ENCODE measurements at regions not wholly inside any gene's neighbourhood (a gene's known extent, or its start where the extent isn't known, plus 50 kb on each side); places are given as distances from the start of the nearest gene placed in this dataset.

DNA sequence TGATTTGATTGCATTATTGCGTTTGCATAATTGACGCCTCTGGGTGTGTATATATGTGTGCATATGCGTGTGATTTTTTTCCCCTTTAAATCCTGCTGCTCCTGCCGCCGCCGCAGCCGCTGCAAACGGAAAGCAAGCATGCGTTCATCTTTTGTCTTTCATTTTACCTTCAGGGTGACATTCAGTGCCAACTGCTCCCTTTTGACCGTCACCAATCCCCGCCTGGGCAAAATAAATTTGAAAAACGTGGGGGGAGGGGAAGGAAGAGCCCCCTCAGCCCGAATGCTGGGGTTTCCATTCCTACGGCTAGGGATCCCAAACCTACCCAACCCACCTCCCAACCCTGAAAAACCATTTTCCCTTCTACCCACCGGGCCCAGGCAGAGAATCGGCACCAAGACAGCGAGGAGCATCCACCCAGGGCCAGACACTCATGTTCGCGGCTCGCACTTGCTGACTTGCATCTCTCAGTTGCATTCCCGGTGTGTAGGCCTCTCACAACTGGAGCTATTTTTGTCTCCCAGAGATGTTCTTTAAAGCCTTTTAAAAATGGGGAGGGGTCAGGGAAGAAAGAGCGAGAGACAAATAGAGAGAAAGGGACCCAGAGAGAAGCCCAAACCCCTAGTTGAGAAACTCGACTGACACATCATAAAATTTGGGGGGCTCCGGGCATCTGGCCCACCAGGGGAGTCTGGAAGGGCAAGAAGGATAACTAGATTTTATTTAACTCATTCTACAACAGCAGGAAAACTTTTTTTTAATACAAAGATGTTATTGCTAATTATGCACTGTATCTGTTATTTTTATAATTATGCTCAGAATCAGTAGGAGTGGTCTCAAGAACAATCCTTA is 367.1 kb upstream of the ESRRG start:
- peaks cover 25% of the 10 kb centered on the region for H3K4me1 ChIP-seq (ENCODE audit: control insufficient read depth, insufficient read depth, low read length, poor library complexity, severe bottlenecking)
- H3K27ac ChIP-seq (ENCODE audit: low read depth, low read length, severe bottlenecking), result no peak overlapping the region
- H3K36me3 ChIP-seq (ENCODE audit: control insufficient read depth, insufficient read depth, low read length), result no peaks in the 10 kb centered on the region
- 24 to 44% methylated on average over 7 to 16 of the region's 24 CpGs for WGBS, 2 experiments (ENCODE audit: insufficient coverage in 2 of 2)
- peak overlapping the region; percentile 37 for H3K4me3 ChIP-seq (ENCODE audit: extremely low read depth, insufficient read depth, low read length, poor library complexity, severe bottlenecking)
- no peaks in the 10 kb centered on the region for H3K9me3 ChIP-seq (ENCODE audit: control insufficient read depth, low read length)

DNA sequence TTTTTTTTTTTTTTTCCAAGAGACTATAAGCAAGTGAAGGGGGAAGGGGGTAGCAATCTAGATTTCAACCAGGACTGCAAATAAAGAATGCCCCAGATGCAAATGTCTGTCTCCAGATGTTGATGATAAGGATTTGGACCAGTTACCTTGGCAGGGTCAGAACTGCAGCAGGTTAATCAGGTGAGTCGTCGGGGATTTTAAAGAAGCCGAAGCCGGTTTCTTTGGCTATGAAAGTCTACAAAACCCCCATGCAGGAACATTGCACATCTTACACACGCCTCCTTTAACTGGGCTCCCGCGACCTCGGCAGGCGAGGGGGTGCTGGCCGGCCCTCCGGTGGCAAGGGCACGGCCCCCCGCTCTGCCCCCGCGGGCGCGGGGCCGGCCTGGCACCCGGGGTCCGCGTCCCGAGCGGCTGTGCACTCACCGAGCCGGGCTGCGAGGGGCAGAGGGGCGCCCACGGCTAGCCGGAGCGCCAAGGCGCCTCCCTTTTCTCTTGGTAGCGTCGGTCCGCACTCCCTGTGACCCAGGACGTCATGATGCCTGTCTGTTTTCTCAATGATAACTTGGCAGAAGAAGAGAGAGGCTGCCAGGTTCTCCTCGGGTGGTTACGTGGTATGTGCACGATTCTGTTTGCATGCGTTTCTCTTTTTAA is 366.3 kb upstream of the ESRRG start:
- peak overlapping the region; percentile 37 for H3K4me3 ChIP-seq (ENCODE audit: extremely low read depth, insufficient read depth, low read length, poor library complexity, severe bottlenecking)
- peaks cover 25% of the 10 kb centered on the region for H3K4me1 ChIP-seq (ENCODE audit: control insufficient read depth, insufficient read depth, low read length, poor library complexity, severe bottlenecking)
- no peaks in the 10 kb centered on the region for H3K36me3 ChIP-seq (ENCODE audit: control insufficient read depth, insufficient read depth, low read length)
- no peaks in the 10 kb centered on the region for H3K9me3 ChIP-seq (ENCODE audit: control insufficient read depth, low read length)
- H3K27ac ChIP-seq (ENCODE audit: low read depth, low read length, severe bottlenecking), result no peak overlapping the region
- WGBS, 2 experiments (ENCODE audit: insufficient coverage in 2 of 2), result 1 to 3% methylated on average over 16 to 27 of the region's 39 CpGs

DNA sequence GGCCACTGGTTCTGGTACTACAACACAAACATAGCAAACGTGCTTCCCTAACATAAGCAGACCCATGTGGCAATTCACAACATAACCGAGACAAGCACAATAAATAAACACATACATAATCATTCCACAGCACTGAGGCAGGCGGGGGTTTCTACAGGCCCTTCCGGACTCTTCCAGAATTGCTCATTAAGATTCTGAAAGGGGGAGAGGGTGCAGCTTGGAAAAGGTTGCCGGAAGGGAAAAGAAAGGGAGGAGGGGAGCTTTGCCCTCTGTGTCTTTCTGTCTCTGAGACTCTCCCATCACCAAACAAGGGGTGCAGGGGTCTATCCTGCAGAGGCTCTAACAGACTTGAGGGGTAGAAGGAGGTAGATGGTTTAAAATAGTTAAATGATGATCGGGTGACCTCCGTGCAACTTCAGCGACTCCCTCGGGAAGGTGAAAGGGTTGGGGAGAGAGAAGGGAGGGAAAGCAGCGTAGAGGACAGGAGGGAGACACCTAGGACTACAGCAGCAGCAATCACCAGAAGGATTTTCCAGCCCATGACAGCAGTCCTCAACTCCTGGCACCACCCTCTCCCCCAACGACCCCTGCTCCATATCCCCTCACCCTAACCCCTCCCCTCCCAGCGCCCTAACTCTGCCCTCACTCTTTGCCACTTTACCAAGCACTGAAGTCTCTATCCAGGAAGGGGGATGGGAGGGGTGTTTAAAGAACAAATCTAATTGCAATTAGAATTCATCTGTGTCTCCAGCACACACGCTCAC is 365.5 kb upstream of the ESRRG start:
- Histone ChIP-seq H3K36me3 (ENCODE audit: control insufficient read depth, insufficient read depth, low read length) (no peaks in the 10 kb centered on the region), H3K9me3 (ENCODE audit: control insufficient read depth, low read length) (no peaks in the 10 kb centered on the region), H3K4me3 (ENCODE audit: extremely low read depth, insufficient read depth, low read length, poor library complexity, severe bottlenecking) (peak overlapping the region; percentile 37), H3K4me1 (ENCODE audit: control insufficient read depth, insufficient read depth, low read length, poor library complexity, severe bottlenecking) (peaks cover 25% of the 10 kb centered on the region), H3K27ac (ENCODE audit: low read depth, low read length, severe bottlenecking) (peak overlapping the region; percentile 20)
- WGBS, 2 experiments (ENCODE audit: insufficient coverage in 2 of 2), result 0% methylated on average over 5 to 7 of the region's 13 CpGs

DNA sequence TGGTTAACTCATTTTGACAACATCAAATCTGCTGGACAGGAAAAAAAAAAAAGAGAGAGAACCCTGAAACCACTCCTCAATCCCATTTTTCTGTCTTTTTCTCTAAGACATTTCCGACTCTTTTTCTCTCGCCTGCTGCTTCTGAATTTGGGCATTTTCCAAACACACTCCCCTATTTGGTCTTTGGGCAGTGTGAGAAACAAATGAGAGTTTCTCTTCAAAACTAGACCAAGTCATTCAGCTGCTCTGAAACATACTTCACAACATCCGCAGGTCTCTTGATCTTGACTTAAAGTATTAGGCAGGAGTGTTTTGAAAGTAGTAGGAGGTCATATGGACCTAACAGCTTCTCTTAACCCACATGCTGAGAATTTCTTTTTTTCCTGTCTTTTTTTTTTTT is 364.8 kb upstream of the ESRRG start:
- Histone ChIP-seq H3K36me3 (ENCODE audit: control insufficient read depth, insufficient read depth, low read length) (no peaks in the 10 kb centered on the region), H3K4me3 (ENCODE audit: extremely low read depth, insufficient read depth, low read length, poor library complexity, severe bottlenecking) (no peak overlapping the region), H3K27ac (ENCODE audit: low read depth, low read length, severe bottlenecking) (no peak overlapping the region), H3K4me1 (ENCODE audit: control insufficient read depth, insufficient read depth, low read length, poor library complexity, severe bottlenecking) (peaks cover 25% of the 10 kb centered on the region), H3K9me3 (ENCODE audit: control insufficient read depth, low read length) (no peaks in the 10 kb centered on the region)
- no CpG with 5 or more reads among the region's 3 CpGs for WGBS, 2 experiments (ENCODE audit: insufficient coverage in 2 of 2)

- 86 to 100% methylated on average over 2 of the region's 3 CpGs for WGBS, 2 experiments (ENCODE audit: insufficient coverage in 2 of 2)
- H3K4me1 ChIP-seq (ENCODE audit: control insufficient read depth, insufficient read depth, low read length, poor library complexity, severe bottlenecking), result no peaks in the 10 kb centered on the region
- H3K4me3 ChIP-seq (ENCODE audit: extremely low read depth, insufficient read depth, low read length, poor library complexity, severe bottlenecking), result no peak overlapping the region
- H3K9me3 ChIP-seq (ENCODE audit: control insufficient read depth, low read length), result no peaks in the 10 kb centered on the region
- no peak overlapping the region for H3K27ac ChIP-seq (ENCODE audit: low read depth, low read length, severe bottlenecking)
- H3K36me3 ChIP-seq (ENCODE audit: control insufficient read depth, insufficient read depth, low read length), result no peaks in the 10 kb centered on the region
Measured at GRCh38 chr1:217079584-217079983, 356.4 kb upstream of the ESRRG start.

DNA sequence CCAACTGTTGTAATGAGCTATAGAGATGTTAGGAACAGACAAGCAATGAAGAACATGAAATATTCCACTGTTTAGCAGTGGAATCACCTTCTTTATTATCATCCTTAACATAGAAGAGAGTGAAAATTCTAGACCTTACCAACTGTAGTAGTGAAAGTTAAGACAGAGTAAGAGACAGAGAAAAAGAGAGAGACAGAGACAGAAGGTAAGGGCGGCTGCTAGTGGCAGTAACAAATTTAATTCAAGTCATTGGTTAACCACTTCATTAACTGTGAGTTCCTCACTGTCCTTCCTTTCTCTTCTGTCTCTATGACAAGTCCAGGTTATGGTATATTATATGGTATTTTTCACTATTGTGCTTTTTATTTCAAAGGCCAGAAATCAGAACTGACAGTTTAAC is 355.7 kb upstream of the ESRRG start:
- Histone ChIP-seq H3K36me3 (ENCODE audit: control insufficient read depth, insufficient read depth, low read length) (no peaks in the 10 kb centered on the region), H3K4me1 (ENCODE audit: control insufficient read depth, insufficient read depth, low read length, poor library complexity, severe bottlenecking) (no peaks in the 10 kb centered on the region), H3K27ac (ENCODE audit: low read depth, low read length, severe bottlenecking) (peak overlapping the region; percentile 48), H3K4me3 (ENCODE audit: extremely low read depth, insufficient read depth, low read length, poor library complexity, severe bottlenecking) (no peak overlapping the region), H3K9me3 (ENCODE audit: control insufficient read depth, low read length) (no peaks in the 10 kb centered on the region)
- no CpG with 5 or more reads among the region's 1 CpG for WGBS, 2 experiments (ENCODE audit: insufficient coverage in 2 of 2)

DNA sequence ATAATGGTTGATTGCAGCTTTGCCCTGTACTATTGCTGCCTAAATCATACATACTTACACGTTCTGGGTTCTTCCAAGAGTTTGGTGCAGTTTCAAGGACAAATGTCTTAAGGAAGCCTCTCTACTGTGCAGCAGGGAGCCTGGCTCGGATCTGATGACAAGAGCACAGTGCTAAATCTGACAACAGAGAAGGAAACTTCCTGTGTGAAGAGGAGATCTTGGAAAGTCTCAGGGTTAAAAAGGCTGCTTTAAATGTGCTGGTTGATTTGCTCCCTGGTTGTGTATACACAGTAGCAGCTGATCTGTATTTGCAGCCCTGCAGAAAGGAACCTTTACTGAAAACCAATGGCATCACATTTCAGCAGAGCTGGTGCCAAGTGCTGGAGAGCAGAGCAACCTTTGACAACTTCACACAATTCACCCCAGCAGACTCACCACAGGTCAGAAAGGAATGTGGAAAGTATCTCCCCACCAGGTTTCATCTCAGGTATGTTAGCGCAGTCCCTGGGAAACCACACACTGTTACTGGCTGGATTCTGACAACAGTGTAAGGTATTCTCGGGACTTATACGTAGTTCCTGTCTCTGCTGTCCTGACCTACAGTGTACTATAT is 355.0 kb upstream of the ESRRG start:
- WGBS, 2 experiments (ENCODE audit: insufficient coverage in 2 of 2), result 46 to 47% methylated on average over 2 of the region's 5 CpGs
- no peaks in the 10 kb centered on the region for H3K36me3 ChIP-seq (ENCODE audit: control insufficient read depth, insufficient read depth, low read length)
- peak overlapping the region; percentile 48 for H3K27ac ChIP-seq (ENCODE audit: low read depth, low read length, severe bottlenecking)
- H3K4me3 ChIP-seq (ENCODE audit: extremely low read depth, insufficient read depth, low read length, poor library complexity, severe bottlenecking), result no peak overlapping the region
- H3K9me3 ChIP-seq (ENCODE audit: control insufficient read depth, low read length), result no peaks in the 10 kb centered on the region
- H3K4me1 ChIP-seq (ENCODE audit: control insufficient read depth, insufficient read depth, low read length, poor library complexity, severe bottlenecking), result no peaks in the 10 kb centered on the region

DNA sequence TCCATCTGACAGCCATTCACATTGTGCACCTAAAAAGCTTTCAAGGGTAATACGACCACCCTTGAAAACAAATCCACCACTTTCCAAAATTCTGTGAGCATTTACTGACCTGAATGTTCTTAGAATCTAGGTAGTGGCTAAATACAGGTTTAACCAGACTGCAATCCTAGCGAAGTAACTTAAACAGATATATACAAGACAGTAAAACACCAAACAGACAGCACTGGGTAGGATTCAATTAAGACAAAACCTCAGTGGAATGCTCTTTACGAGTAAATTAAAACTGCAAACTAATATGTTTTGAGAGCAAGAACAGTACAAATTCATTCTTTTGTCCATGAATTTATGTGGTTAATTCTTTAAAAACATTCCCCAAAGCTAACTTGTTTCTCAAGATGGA is 354.2 kb upstream of the ESRRG start:
- H3K4me1 ChIP-seq (ENCODE audit: control insufficient read depth, insufficient read depth, low read length, poor library complexity, severe bottlenecking), result no peaks in the 10 kb centered on the region
- WGBS, 2 experiments (ENCODE audit: insufficient coverage in 2 of 2), result no CpG with 5 or more reads among the region's 3 CpGs
- no peak overlapping the region for H3K4me3 ChIP-seq (ENCODE audit: extremely low read depth, insufficient read depth, low read length, poor library complexity, severe bottlenecking)
- no peaks in the 10 kb centered on the region for H3K36me3 ChIP-seq (ENCODE audit: control insufficient read depth, insufficient read depth, low read length)
- H3K9me3 ChIP-seq (ENCODE audit: control insufficient read depth, low read length), result no peaks in the 10 kb centered on the region
- peak overlapping the region; percentile 8 for H3K27ac ChIP-seq (ENCODE audit: low read depth, low read length, severe bottlenecking)

GRCh38 chr1:217076902-217077301 is 353.7 kb upstream of the ESRRG start:
- Histone ChIP-seq H3K9me3 (ENCODE audit: control insufficient read depth, low read length) (no peaks in the 10 kb centered on the region), H3K36me3 (ENCODE audit: control insufficient read depth, insufficient read depth, low read length) (no peaks in the 10 kb centered on the region), H3K4me3 (ENCODE audit: extremely low read depth, insufficient read depth, low read length, poor library complexity, severe bottlenecking) (no peak overlapping the region), H3K27ac (ENCODE audit: low read depth, low read length, severe bottlenecking) (no peak overlapping the region), H3K4me1 (ENCODE audit: control insufficient read depth, insufficient read depth, low read length, poor library complexity, severe bottlenecking) (no peaks in the 10 kb centered on the region)
- WGBS, 2 experiments (ENCODE audit: insufficient coverage in 2 of 2), result no CpG with 5 or more reads among the region's 2 CpGs

- H3K27ac ChIP-seq (ENCODE audit: low read depth, low read length, severe bottlenecking), result no peak overlapping the region
- no peaks in the 10 kb centered on the region for H3K36me3 ChIP-seq (ENCODE audit: control insufficient read depth, insufficient read depth, low read length)
- WGBS, 2 experiments (ENCODE audit: insufficient coverage in 2 of 2), result no CpG with 5 or more reads among the region's 1 CpG
- H3K4me3 ChIP-seq (ENCODE audit: extremely low read depth, insufficient read depth, low read length, poor library complexity, severe bottlenecking), result no peak overlapping the region
- H3K4me1 ChIP-seq (ENCODE audit: control insufficient read depth, insufficient read depth, low read length, poor library complexity, severe bottlenecking), result no peaks in the 10 kb centered on the region
- H3K9me3 ChIP-seq (ENCODE audit: control insufficient read depth, low read length), result no peaks in the 10 kb centered on the region
Measured at GRCh38 chr1:217072926-217073325, 349.7 kb upstream of the ESRRG start.
